Kidney capillary endothelial cell (primary cell): ENCODE measurements at regions not wholly inside any gene's neighbourhood (a gene's known extent, or its start where the extent isn't known, plus 50 kb on each side); places are given as distances from the start of the nearest gene placed in this dataset.
A peak's percentile ranks its signal among the peaks of the same experiment; 100 is the strongest.

Experiments
- DNase-seq: peaks from one replicate; pipeline ENCODE4 v3.0.0-alpha.2; 2018; ENCODE audit warnings: low spot score

- no peak for DNase-seq
Measured at GRCh38 chrX:69554321-69554947, 50.3 kb downstream of the NALF2 start.

- no peak for DNase-seq
Measured at GRCh38 chrX:69555481-69556041, 51.4 kb downstream of the NALF2 start.

GRCh38 chrX:69556060-69557011 lies 52.2 kb downstream of the NALF2 start:
- DNase-seq, result peak; percentile 10

- no peak for DNase-seq
Measured at GRCh38 chrX:69562904-69563578, 52.9 kb upstream of the EDA start.

GRCh38 chrX:69564665-69565064 lies 51.2 kb upstream of the EDA start:
- no peak for DNase-seq

- DNase-seq, result no peak
Measured at GRCh38 chrX:69565247-69565815, 50.6 kb upstream of the EDA start.
